GM19395 (cell line): ENCODE measurements at regions not wholly inside any gene's neighbourhood (a gene's known extent, or its start where the extent isn't known, plus 50 kb on each side); places are given as distances from the start of the nearest gene placed in this dataset.

Experiments
- ATAC-seq: cut with Tn5 transposase; IDR thresholded peaks from one replicate; pipeline ENCODE4 v1.9.1; 2021; ENCODE audit warnings: mild to moderate bottlenecking, moderate library complexity; ENCODE audit not compliant: unreplicated experiment

- no peak for ATAC-seq
Measured at GRCh38 chr2:191738003-191738402, 60.1 kb downstream of the NABP1 start.

DNA sequence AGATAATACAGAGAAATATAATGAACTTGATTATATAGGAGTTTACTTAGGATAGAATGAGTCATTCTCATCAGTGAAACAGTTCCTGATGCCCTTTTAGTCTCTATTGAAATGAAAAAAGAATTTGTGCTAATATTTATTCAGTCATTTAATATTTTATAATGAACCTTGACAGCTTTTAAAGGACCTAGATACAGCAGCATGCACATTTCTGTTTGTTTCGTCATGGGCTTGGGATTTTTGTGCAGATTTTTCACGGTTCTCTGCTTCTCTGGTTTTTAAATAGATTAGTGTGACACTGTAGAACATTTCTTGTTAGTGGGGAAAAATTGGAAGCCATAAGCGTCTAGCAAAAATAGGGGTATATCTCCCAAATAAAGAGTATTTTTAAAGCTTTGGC is 60.7 kb downstream of the NABP1 start:
- ATAC-seq = no peak

GRCh38 chr2:191739194-191739593 is 61.3 kb downstream of the NABP1 start:
- ATAC-seq = no peak

DNA sequence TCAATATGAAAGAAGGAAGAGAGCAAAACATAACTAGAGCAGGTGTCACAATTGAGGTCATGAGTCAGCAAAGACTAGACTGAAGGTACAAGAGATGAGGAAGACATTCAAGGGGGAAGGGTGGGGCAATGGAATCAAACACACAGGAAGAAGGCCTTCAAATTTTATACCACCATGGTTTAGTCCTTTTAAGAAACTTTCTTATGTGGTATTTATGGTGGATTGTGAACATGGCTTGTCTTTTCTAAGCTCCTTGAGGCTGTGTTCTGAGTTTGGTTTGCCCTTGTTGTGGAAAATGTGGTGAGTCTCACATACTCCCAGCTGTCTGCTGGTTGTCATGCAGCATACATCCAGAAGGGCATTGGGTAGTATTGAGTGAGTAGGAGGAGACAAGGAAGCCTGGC is 62.1 kb downstream of the NABP1 start:
- peak; percentile 94 for ATAC-seq

GRCh38 chr2:191740759-191741158 is 62.8 kb downstream of the NABP1 start:
- no peak for ATAC-seq

- no peak for ATAC-seq
Measured at GRCh38 chr2:191746346-191747169, 68.6 kb downstream of the NABP1 start.

- ATAC-seq = no peak
Measured at GRCh38 chr2:191747170-191747530, 69.2 kb downstream of the NABP1 start.

DNA sequence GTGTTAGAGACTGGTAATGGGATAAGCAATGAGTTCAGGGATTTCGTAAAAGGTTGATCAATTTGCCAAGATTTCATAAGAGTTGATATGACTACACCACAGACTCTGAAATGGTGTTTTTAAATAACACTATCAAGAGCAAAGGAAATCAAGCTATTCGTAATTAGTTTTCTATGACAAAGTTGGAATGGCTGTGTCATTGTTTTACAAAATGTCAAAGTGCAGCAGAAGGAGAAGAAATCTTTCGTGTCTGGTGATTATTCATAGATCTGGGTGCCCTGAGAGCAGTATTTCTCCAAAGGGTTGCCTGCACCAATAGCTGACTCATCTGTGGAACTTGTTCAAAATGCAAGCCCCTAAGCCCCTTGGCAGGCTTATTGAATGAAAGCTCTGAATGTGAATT is 70.1 kb downstream of the NABP1 start:
- peak; percentile 46 for ATAC-seq

DNA sequence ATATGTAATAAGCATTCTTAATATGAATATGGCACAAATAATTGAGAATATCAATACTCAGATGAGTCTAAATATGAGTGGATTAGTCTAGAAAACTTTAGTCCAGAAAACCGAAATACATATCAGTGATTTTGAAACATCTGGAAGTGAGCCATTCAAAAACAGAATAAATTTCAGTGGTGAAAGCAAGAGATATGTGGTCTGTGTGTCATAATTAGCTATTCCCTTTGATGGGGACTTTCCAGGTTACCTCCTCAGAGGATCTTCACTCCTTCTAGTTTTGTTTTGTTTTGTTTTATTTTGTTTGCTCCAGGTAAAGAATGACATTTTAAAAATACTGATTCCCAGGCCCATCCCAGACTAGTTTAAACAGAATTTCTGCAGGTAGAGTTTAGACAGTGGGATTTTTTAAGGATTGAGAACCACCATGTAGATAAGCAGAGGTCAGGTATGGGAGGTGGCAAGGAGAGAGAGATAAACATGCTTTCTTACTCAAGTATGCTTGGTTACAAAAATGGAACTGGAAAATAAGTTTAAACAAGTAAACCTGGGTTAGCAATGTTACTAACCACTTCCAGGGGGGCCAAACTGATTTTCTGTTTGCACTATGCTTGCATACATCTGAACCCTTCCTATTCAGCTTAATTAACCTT is 70.7 kb downstream of the NABP1 start:
- peak; percentile 84 for ATAC-seq

- ATAC-seq = no peak
Measured at GRCh38 chr2:191749181-191749540, 71.2 kb downstream of the NABP1 start.

DNA sequence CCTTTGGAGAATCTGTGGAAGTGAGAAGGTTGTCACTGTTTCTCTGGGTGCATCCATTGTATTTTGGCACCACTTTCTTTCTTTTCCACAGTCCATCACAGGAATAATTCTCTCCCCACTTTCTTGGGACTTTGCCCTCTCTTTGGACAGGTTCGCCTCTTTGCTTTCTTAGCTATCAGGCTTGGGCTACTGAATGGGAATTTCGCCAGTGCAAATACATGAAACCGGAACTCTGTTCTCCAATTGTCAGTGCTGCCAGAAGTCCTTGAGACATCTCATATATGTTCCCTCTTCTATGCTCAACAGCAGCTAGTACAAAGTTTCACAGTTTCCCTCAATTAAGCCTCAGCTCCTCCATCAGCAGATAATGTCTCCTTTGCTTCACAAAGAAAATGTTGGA is 76.2 kb downstream of the NABP1 start:
- ATAC-seq = no peak

GRCh38 chr2:191756761-191757160 is 78.8 kb downstream of the NABP1 start:
- no peak for ATAC-seq

- no peak for ATAC-seq
Measured at GRCh38 chr2:191757208-191757607, 79.3 kb downstream of the NABP1 start.

- peak; percentile 100 for ATAC-seq
Measured at GRCh38 chr2:191758518-191759507, 80.9 kb downstream of the NABP1 start.

DNA sequence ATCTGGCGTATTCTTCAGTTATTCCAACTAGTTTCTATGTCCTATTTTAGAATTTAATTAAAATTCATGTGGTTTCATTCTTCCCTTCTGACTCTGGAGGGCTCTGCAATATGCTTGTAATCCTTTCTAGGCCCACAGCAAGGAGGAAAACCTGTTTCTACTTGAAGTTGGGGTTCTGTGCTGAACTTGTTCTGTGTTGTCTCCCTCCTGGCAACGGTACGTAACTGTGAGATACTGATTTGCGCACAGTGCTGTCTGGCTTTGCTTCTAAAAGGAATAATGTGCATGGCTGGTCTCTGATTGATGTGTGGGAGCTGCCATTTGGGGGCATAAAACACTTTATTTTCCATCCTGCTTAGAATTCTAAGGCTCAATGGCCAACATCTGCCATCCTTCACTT is 81.7 kb downstream of the NABP1 start:
- no peak for ATAC-seq

- no peak for ATAC-seq
Measured at GRCh38 chr2:191760655-191761262, 82.8 kb downstream of the NABP1 start.

DNA sequence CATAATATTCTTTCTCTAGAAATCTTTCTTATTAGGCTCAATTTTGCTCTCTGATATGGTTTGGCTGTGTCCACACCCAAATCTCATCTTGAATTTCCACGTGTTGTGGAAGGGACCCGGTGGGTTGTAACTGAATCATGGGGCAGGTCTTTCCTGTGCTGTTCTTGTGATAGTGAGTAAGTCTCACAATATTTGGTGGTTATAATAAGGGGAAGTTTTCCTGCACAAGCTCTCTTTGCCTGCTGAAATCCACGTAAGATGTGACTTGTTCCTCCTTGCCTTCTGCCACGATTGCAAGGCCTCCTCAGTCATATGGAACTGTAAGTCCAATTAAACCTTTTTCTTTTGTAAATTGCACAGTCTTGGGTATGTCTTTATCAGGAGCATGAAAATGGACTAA is 73.8 kb downstream of the CAVIN2 start:
- no peak for ATAC-seq

DNA sequence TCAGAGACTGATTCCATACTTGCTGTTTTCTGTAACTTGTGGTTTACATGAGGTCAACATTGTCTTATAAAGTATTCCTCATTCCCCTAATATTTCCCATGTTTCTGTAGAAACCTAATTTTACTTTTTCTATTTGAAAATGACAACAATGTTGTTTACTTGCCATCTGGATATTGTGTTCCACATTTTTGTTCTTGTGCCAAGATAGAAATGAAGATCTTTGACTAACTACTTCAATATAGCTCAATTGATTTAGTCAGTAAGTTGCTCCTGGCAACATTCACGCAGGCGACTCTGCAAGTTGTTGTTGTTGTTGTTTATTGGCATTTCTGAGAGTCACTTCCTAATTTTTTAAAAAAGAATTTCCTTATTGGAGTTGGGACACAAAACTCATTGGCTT is 69.5 kb downstream of the CAVIN2 start:
- no peak for ATAC-seq

DNA sequence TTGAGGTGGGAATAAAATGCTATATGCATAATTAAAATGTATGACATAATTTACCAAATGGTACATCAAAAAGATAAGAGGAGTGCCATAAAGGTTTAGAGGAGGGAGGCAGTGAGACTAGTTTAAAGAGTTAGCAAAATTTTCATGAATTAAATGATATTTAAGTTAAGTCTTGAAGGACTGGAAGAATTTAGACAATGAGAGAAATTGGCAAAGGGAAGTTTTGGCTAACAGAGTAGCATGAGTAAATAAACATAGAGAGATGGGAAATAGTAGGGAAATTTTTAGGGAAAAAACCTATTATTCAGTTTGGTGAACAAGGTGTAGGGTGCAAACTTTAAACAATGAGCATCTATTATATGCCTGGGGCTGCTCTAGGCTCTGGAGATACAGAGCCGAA is 68.8 kb downstream of the CAVIN2 start:
- ATAC-seq = no peak

DNA sequence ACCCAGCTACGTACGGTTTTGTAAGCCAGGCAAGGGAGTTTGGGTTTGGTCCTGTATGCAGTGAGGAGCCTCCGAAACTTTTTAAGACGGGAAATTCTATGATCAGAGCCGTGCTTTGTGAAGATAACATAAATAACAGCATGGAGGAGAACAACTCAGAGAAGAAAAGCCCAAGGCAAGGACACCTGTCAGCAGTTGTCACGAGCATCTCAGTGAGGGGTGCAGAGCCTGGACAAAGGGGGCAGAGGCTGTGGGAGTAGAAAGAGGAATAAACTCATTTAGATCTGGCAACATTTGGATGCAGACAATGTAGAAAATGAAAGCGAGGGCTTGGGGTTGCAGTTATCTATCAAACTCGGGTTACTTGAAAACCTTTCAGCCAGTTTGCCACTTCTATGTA is 64.5 kb downstream of the CAVIN2 start:
- no peak for ATAC-seq

DNA sequence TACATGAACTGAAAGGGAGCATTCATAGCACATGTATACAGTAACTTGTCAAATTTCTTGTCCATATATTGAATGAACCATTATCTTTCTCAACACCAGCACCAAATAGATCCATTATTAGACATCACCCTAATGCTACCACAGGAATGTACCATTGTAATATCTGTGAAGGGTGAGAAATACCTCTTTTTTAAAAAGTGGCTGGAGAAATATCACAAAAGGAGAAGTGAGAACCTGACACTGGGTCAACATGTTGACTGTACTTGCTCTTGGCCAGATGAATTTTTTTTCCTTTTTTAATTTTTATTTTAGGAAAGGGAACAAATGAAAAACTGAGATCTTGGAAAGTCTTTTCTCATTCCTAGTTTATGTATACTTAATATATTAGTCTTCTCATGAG is 63.5 kb downstream of the CAVIN2 start:
- ATAC-seq = peak; percentile 77
